CD14-positive monocyte (primary cell): ENCODE measurements at regions not wholly inside any gene's neighbourhood (a gene's known extent, or its start where the extent isn't known, plus 50 kb on each side); places are given as distances from the start of the nearest gene placed in this dataset.

Source experiments
- DNase-seq, 3 donors: peaks; one replicate each; pipeline ENCODE4 v3.0.0-alpha.2; 2011 to 2022
- H2AFZ ChIP-seq: 2 replicates; pipeline ENCODE4 v1.6.0; 2012; ENCODE audit warnings: mild to moderate bottlenecking, low read depth, low read length, inconsistent platforms; ENCODE audit not compliant: insufficient read depth, poor library complexity, severe bottlenecking
- H3K27ac ChIP-seq, 2 donors: 1 replicate in 1 of 2; 2 replicates in 1 of 2; pipeline ENCODE4 v1.5.1; 2012 to 2013; ENCODE audit warnings: low read length in 2 of 2, control low read depth in 1 of 2, inconsistent platforms in 1 of 2, low read depth in 1 of 2, mild to moderate bottlenecking in 1 of 2
- H3K27me3 ChIP-seq, 2 donors: one replicate each; pipeline versions ENCODE4 v1.6.0 to v1.6.1; 2011 to 2013; ENCODE audit warnings: low read length in 2 of 2; ENCODE audit not compliant: control insufficient read depth in 2 of 2, insufficient read depth in 2 of 2
- H3K36me3 ChIP-seq, 2 donors: replicated peaks in 1 of 2; 1 replicate in 1 of 2; 2 replicates in 1 of 2; pipeline versions ENCODE4 v1.5.1 to v1.6.1; 2012 to 2013; ENCODE audit warnings: low read length in 2 of 2, control low read depth in 1 of 2, inconsistent platforms in 1 of 2, mild to moderate bottlenecking in 1 of 2; ENCODE audit not compliant: insufficient read depth in 2 of 2, control insufficient read depth in 1 of 2
- H3K4me1 ChIP-seq, 2 donors: 1 replicate in 1 of 2; 2 replicates in 1 of 2; pipeline versions ENCODE4 v1.5.1 to v1.6.1; 2012 to 2013; ENCODE audit warnings: low read length in 2 of 2, control low read depth in 1 of 2, inconsistent platforms in 1 of 2, mild to moderate bottlenecking in 1 of 2, moderate library complexity in 1 of 2; ENCODE audit not compliant: insufficient read depth in 2 of 2, control insufficient read depth in 1 of 2
- H3K4me2 ChIP-seq: replicated peaks from 2 replicates; pipeline ENCODE3; 2012; ENCODE audit warnings: low read length, moderate library complexity, mild to moderate bottlenecking; ENCODE audit not compliant: poor library complexity, severe bottlenecking; ENCODE audit errors: extremely low read depth
- H3K4me3 ChIP-seq, 3 experiments: fragments of 200-600 bp in 1 of 3; sonication (generic) in 1 of 3; replicated peaks in 1 of 3; 1 replicate in 2 of 3; 2 replicates in 1 of 3; pipeline ENCODE4 v1.5.1; 2011 to 2013; ENCODE audit warnings: low read length in 3 of 3, mild to moderate bottlenecking in 3 of 3, control low read depth in 2 of 3, low read depth in 2 of 3, inconsistent platforms in 1 of 3, moderate library complexity in 1 of 3
- H3K79me2 ChIP-seq: 2 replicates; pipeline ENCODE4 v1.6.0; 2012; ENCODE audit warnings: mild to moderate bottlenecking, control low read depth, inconsistent platforms, low read length, moderate library complexity; ENCODE audit not compliant: insufficient read depth
- H3K9ac ChIP-seq: 2 replicates; pipeline ENCODE4 v1.6.0; 2017; ENCODE audit warnings: low read length, mild to moderate bottlenecking; ENCODE audit not compliant: insufficient read depth, poor library complexity, severe bottlenecking
- H3K9me3 ChIP-seq, 2 donors: replicated peaks in 1 of 2; 1 replicate in 1 of 2; 2 replicates in 1 of 2; pipeline versions ENCODE4 v1.5.1 to v1.6.1; 2012 to 2013; ENCODE audit warnings: low read length in 2 of 2, control low read depth in 1 of 2; ENCODE audit not compliant: control insufficient read depth in 1 of 2, insufficient read depth in 1 of 2
- H4K20me1 ChIP-seq: 2 replicates; pipeline ENCODE4 v1.6.0; 2012; ENCODE audit warnings: mild to moderate bottlenecking, low read length, control low read depth, moderate library complexity; ENCODE audit not compliant: insufficient read depth
- H3K27ac Mint-ChIP-seq, 7 donors: one replicate each; pipeline ENCODE4 v1.8.0; 2020; ENCODE audit warnings: mild to moderate bottlenecking in 7 of 7, mixed read lengths in 7 of 7, moderate library complexity in 6 of 7, inconsistent platforms in 2 of 7
- H3K27me3 Mint-ChIP-seq, 3 donors: one replicate each; pipeline ENCODE4 v1.8.0; 2021 to 2022; ENCODE audit warnings: low read depth in 3 of 3, mild to moderate bottlenecking in 3 of 3, mixed read lengths in 3 of 3, moderate library complexity in 3 of 3, inconsistent platforms in 1 of 3
- H3K36me3 Mint-ChIP-seq, 2 donors: one replicate each; pipeline ENCODE4 v1.8.0; 2020; ENCODE audit warnings: mixed read lengths in 2 of 2, inconsistent platforms in 1 of 2, mild to moderate bottlenecking in 1 of 2
- H3K4me1 Mint-ChIP-seq: one replicate; pipeline ENCODE4 v1.8.0; 2020; ENCODE audit warnings: mild to moderate bottlenecking, mixed read lengths
- H3K4me3 Mint-ChIP-seq, 2 donors: one replicate each; pipeline ENCODE4 v1.8.0; 2020; ENCODE audit warnings: mild to moderate bottlenecking in 2 of 2, mixed read lengths in 2 of 2, moderate library complexity in 1 of 2
- H3K9me3 Mint-ChIP-seq, 7 donors: one replicate each; pipeline ENCODE4 v1.8.0; 2020 to 2022; ENCODE audit warnings: mixed read lengths in 7 of 7, mild to moderate bottlenecking in 6 of 7, moderate library complexity in 6 of 7, inconsistent platforms in 2 of 7
- WGBS: methylation state at CpG from one replicate; pipeline ENCODE4 v1.1.5; 2013; ENCODE audit warnings: missing lambda C conversion rate; ENCODE audit not compliant: insufficient coverage; 5-methylcytosine and 5-hydroxymethylcytosine counted together
- intact Hi-C, 2 donors: fragments of 100-400 bp; cut with micrococcal nuclease; formaldehyde crosslinking; loops; one replicate each; pipeline versions ENCODE4 v1.15.0 to v1.15.1; 2023
- TF ChIP-seq, protein P1 (sequence below): fragments of 200-600 bp; IDR thresholded peaks from one replicate; pipeline ENCODE4 v1.8.0; 2022; ENCODE audit warnings: antibody characterized with exemption, mild to moderate bottlenecking

DNA sequence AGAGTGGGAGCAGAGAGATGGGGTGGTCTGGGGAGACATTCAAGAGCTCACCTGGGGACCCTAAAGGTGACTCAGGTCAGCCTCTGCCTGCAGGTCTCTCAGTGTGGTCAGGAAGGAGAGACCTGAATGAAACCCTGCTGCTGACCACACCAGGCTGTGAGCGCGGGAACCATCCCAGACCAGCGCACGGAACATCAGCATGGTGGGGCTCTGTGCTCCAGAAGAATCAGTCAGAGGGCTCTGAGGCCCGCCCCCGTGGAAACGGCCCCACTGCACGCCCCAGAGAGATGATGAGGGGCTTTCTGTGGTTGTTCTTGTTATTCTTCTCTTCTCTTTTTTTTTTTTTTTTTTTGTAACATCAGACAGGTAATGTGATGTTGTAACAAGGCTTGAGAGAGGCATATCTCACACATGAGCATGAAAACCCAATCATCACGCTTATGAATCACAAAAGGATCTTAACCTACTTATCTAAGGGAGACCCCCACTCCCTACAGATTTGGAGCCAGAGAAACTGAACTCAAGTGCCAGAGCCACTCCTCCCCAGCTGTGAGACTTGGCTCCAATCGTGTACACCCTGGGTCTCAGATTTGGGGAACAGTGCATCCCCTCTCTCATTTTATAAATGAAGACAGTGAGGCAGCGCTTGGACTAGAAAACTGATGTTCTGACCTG is 302.2 kb downstream of the EIPR1 start:
- Mint-ChIP-seq H3K27me3 (peaks cover 0 to 2% (median 1%) of the 10 kb centered on the region in 3 donors), H3K36me3 (no peaks in the 10 kb centered on the region), H3K4me1 (peaks cover 4% of the 10 kb centered on the region), H3K4me3 (no peak overlapping the region), H3K27ac (no peak overlapping the region), H3K9me3 (peaks cover 0 to 3% (median 0%) of the 10 kb centered on the region in 7 donors)
- Histone ChIP-seq H3K4me2 (no peak overlapping the region), H3K4me3 (no peak overlapping the region), H3K9ac (no peak overlapping the region), H3K27me3 (no peaks in the 10 kb centered on the region), H3K79me2 (no peaks in the 10 kb centered on the region), H3K27ac (no peak overlapping the region), H3K4me1 (no peaks in the 10 kb centered on the region), H3K36me3 (no peaks in the 10 kb centered on the region), H2AFZ (no peak overlapping the region), H4K20me1 (no peaks in the 10 kb centered on the region), H3K9me3 (no peaks in the 10 kb centered on the region)
- DNase-seq: no peak
- 94% methylated on average over 5 of the region's 11 CpGs for WGBS
- intact Hi-C loops: no loop called here
- TF ChIP-seq, protein P1, sequence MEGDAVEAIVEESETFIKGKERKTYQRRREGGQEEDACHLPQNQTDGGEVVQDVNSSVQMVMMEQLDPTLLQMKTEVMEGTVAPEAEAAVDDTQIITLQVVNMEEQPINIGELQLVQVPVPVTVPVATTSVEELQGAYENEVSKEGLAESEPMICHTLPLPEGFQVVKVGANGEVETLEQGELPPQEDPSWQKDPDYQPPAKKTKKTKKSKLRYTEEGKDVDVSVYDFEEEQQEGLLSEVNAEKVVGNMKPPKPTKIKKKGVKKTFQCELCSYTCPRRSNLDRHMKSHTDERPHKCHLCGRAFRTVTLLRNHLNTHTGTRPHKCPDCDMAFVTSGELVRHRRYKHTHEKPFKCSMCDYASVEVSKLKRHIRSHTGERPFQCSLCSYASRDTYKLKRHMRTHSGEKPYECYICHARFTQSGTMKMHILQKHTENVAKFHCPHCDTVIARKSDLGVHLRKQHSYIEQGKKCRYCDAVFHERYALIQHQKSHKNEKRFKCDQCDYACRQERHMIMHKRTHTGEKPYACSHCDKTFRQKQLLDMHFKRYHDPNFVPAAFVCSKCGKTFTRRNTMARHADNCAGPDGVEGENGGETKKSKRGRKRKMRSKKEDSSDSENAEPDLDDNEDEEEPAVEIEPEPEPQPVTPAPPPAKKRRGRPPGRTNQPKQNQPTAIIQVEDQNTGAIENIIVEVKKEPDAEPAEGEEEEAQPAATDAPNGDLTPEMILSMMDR: no peak

DNA sequence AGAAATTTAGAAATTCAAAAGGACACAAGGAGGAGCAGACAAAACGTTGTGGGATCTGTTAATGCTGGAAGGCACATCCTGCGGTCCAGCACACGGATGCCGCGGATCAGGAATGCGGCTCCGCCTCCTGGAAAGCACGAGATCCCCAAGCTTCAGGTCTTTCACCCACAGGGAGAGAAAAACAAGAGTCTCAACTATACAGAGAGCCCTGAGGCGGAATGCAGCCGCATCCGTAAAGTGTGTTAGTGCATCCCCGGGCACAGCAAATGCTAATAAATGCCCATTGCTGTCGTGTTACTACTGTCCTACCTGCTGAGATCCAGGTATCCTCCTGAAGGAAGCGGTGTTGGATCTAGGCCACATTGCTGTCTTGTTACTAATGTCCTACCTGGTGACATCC is 303.9 kb downstream of the EIPR1 start:
- intact Hi-C loops: no loop called here
- Mint-ChIP-seq H3K27ac (no peak overlapping the region), H3K4me3 (no peak overlapping the region), H3K27me3 (peaks cover 1 to 2% (median 2%) of the 10 kb centered on the region in 3 donors), H3K4me1 (no peaks in the 10 kb centered on the region), H3K9me3 (peaks cover 0 to 3% (median 0%) of the 10 kb centered on the region in 7 donors), H3K36me3 (no peaks in the 10 kb centered on the region)
- Histone ChIP-seq H3K4me2 (no peak overlapping the region), H2AFZ (no peak overlapping the region), H3K27me3 (no peaks in the 10 kb centered on the region), H3K36me3 (no peaks in the 10 kb centered on the region), H3K9ac (no peak overlapping the region), H3K27ac (no peak overlapping the region), H4K20me1 (no peaks in the 10 kb centered on the region), H3K9me3 (no peaks in the 10 kb centered on the region), H3K79me2 (no peaks in the 10 kb centered on the region), H3K4me3 (no peak overlapping the region), H3K4me1 (no peaks in the 10 kb centered on the region)
- TF ChIP-seq, protein P1: no peak
- WGBS: 82% methylated on average over 13 of the region's 14 CpGs
- DNase-seq: no peak
